SK-N-SH (cell line): ENCODE measurements at regions not wholly inside any gene's neighbourhood (a gene's known extent, or its start where the extent isn't known, plus 50 kb on each side); places are given as distances from the start of the nearest gene placed in this dataset.

Source experiments
- CHD2 ChIP-seq: fragments of 150-350 bp; IDR thresholded peaks from 2 replicates; pipeline ENCODE4 v1.6.1; 2018; ENCODE audit warnings: low read length; ENCODE audit not compliant: partially characterized antibody
- JUND ChIP-seq: IDR thresholded peaks from 2 replicates; pipeline ENCODE4 v1.4.0; 2012
- POLR2AphosphoS5 ChIP-seq: IDR thresholded peaks from 2 replicates; pipeline ENCODE4 v1.6.1; 2012; ENCODE audit warnings: low read depth, low read length
- TF ChIP-seq, protein P1 (sequence below): fragments of 200-600 bp; sonication (generic); IDR thresholded peaks from 2 replicates; pipeline ENCODE4 v1.6.1; 2017; ENCODE audit warnings: antibody characterized with exemption, mild to moderate bottlenecking, moderate library complexity

DNA sequence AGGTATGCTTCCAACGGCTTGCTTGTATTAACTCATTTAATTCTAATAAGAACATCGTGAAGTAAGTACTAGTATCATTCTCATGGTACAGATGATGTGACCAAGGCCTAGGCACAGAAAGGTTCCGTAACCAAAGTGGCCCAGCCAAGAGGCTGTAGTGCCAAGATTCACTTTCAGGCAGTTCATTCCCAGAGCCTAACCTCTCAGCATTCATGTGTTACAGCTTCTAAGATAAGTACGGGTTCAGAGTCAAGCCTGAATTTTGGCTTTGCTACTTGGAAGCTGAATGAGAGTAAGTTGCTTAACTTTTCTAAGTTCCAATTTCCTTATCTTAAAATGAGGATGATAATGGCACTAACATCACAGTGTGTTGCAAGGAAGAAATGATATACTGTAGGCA, 379.9 kb downstream of the AEBP2 start:
- TF ChIP-seq, protein P1, sequence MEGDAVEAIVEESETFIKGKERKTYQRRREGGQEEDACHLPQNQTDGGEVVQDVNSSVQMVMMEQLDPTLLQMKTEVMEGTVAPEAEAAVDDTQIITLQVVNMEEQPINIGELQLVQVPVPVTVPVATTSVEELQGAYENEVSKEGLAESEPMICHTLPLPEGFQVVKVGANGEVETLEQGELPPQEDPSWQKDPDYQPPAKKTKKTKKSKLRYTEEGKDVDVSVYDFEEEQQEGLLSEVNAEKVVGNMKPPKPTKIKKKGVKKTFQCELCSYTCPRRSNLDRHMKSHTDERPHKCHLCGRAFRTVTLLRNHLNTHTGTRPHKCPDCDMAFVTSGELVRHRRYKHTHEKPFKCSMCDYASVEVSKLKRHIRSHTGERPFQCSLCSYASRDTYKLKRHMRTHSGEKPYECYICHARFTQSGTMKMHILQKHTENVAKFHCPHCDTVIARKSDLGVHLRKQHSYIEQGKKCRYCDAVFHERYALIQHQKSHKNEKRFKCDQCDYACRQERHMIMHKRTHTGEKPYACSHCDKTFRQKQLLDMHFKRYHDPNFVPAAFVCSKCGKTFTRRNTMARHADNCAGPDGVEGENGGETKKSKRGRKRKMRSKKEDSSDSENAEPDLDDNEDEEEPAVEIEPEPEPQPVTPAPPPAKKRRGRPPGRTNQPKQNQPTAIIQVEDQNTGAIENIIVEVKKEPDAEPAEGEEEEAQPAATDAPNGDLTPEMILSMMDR = no peak
- TF ChIP-seq JUND (no peak), POLR2AphosphoS5 (no peak), CHD2 (no peak)
